GM18498 (cell line): ENCODE measurements at regions not wholly inside any gene's neighbourhood (a gene's known extent, or its start where the extent isn't known, plus 50 kb on each side); places are given as distances from the start of the nearest gene placed in this dataset.
"Not testable (repeated sequence)": the region's sequence is repeated elsewhere in the genome, so short reads cannot be mapped to it uniquely, and the experiment has no call there.

Source experiments
- ATAC-seq: cut with Tn5 transposase; IDR thresholded peaks from one replicate; pipeline ENCODE4 v1.9.1; 2021; ENCODE audit warnings: mild to moderate bottlenecking, moderate library complexity; ENCODE audit not compliant: unreplicated experiment

DNA sequence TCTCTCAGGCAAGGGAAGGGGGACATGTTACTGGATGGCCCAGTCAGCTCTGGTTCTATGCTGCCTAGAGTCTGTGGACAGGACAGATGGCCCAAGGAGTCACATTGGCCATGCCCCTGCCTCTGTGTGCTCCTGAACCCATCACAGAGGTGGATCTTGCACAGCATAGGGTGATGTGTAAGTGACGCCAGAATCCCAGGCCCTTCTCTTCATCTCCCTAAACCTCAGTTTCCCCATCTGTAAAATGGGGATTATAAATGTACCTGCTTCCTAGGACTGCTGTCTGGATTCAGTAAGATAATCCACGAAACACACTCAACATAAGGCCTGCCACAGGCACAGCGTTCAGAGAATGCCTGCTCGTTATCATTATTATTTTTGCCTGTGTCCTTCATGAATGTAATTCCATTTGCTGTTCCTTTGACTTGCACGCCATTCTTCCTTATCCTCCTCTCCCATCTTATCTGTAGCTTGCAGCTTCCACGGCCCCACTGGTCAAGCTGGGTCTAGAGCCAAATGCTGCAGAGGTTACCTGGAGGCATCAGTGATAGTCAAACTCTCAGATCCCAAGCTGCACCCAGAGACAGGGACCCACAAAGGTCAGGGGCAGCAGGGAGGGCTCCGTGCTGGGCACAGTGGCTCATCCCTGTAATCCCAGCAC lies 207.0 kb downstream of the MN1 start:
- ATAC-seq: no peak

DNA sequence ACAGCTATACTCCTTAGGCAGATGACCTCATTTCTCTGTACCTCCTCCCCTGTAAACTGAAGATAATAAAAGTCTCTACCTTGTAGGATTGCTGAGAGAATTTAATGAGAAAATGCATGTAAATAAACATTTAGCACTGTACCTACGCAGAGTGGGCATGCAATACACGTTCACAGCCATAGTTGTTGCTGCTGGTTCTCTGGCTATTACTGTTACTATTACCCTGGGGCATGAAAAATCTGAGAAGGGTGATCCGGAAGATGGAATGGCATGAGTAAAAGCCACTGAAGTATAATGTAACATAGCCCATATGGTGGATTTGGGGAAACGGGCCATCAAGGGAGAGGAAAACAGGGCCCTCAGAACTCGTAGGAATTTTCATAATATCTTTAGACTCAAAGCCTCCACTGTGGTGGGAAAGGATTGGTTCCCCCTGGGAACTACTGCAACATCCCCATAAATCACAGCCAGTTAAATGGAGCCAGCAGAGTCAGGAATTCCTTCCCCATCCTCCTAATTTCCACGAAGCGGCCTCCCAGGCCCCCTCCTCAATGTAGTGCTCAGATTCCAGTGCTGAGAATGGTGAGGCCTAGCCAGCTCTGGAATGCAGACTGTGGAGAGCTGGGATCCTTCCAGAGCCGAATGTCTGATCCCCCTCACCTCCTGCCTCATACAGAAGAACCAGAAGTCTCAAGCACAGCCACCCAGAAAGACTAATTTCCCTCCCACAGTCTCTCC lies 205.3 kb downstream of the MN1 start:
- ATAC-seq: no peak

DNA sequence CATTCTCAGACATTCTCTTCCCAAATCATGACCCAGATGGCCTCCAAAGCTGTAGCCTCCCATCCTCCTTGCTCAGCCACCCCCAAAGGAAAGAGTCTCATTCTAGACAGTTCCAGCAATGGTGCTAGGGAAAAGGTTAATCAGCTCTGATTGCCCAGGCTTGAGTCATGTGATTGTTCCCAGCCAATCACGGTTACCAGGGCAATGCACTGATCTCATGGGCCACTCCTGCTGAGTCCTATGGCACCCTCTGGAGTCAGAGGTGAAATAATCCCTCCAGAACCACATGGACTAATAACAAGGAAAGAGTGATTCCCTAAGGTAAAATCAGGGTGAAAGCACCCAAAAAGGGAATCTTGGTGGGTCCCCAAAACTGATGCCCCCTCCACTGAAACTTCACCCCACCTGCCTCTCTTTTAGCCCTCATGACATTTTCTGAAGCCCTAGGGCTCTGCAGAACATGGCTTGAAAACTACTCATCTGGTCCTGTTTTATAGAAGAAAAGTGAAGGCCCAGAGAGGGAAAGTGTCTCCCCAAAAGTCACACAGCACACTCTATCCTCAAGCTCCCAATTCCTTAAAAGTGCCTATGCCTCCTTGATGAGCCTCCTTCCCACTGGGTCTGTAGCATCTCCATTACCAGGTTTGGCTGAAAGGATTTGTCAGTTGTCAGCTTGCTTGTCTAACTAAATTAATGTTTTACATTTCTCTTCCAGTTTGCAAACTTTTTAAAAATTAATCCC lies 203.7 kb downstream of the MN1 start:
- no peak for ATAC-seq

DNA sequence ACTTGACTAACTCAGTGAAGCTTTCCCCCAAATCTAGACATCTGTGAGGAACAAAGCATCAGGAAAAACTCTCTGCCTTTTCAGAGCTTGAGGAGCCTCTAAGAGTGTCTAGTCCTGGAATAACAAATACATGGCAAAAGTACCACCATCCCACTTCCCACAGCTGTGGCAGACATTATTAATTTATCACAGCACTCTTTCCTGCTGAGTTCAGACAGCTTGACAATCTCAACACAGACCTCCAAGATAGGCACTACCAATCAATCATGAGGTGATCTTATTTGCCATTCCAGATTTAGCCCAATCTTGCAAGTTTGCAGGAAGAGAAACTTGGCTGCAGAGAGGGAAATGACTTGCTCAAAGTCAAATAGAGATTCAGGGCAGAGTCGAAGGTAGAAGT lies 202.8 kb downstream of the MN1 start:
- ATAC-seq: no peak

DNA sequence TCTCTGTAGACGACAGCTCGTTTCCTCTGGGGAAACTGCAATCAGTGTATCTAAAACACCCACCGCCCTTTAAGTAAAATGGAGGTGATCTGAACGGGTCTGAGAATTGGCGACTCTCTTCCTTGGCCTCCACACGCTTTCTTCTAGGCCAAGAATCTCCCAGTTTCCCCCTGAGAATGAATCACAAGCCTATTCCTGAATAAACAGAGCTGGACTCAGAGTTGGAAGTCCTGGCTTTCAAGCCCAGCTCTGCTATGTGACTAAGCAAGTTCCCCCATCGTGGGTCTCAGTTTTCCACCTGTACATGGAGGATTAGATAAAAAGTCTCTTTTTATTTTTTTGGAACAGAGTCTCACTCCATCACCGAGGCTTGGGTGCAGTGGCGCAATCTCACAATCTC lies 200.4 kb downstream of the MN1 start:
- no peak for ATAC-seq

DNA sequence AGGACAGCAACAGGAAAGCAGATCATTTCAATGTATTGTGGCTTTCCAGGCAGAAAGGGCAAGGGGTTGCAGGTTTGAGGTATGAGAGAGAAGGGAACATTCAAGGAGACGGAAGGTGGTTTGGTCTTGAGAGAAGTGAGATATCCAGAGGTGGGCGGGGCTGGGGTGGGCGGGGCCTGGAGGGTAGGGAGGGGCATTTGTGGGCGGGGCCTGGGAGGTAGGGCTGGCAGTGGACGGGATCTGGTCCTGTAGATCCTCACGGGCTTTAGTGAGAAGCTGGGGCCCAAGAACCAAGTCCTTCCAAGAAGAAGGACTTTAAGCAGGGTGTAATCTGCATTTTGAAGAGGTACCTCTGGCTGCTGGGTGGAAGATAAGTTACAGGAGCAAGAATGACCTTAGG lies 199.2 kb downstream of the MN1 start:
- no peak for ATAC-seq

DNA sequence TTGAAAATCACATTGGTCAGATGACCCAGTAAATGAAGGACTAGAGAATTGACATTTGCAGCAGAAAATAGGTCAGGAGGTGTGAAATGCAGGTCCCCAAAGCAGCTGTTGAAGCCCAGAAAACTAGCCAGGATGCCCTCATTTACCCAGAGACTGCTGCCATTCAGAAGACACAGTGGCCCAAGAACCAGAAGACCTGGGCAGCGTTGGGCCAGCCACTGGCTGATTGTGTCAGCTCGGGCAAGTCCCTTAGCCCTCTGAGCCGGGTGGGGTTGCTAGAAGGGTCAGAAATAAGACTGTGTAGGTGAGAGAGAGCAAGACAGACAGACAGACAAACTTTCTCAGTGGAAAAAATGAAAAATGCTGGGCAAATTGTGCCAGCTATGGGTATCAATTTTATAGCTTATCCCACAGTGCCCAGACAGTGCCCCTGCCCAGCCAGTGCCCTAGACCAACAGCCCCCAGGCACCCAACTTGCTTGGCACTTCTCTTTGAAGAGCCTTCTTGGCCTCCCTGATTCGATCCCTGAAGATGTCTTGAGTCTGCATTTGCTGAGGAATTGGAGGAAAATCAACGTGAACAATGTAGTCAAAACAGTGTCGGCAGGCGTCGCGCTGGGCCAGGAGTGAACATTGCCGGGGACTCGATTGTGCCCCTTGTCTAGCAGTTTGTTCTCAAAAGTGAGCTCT lies 198.3 kb downstream of the MN1 start:
- ATAC-seq: no peak

DNA sequence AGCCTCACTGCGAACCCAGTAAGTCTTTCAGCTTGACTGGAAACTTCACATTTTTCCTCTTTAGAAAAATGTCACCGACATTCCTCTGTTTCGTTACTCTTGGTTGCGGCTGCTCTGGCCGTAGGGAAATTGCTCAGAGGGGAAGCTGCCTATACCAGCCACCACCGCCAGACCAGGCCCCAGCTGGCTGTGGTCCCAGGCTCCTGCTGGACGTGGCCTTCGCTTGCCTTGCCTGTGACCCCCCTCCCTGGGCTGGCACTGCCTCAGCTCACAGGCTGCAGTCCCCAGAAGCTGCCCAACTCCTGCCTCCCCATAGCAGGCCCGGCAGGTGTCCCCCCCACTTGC lies 197.8 kb downstream of the MN1 start:
- no peak for ATAC-seq

DNA sequence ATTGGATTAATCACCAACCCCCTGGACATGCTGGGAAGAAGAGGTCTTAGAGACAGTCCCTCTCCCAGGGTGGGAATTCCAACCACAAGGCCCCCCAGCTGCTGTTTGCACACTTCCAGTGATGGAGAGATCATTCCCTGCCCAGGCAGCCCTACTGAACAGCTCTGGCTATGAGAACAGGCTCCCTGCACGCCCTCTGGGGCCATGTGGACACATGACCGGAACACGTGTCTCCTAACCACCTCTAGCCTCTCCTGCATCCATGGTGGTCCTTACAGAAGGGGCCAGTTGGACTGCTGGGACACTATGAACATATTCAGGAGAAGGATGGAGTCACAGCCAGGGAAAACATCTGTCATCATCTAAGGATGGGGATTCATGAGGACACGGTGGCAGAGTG lies 196.2 kb downstream of the MN1 start:
- ATAC-seq: no peak

DNA sequence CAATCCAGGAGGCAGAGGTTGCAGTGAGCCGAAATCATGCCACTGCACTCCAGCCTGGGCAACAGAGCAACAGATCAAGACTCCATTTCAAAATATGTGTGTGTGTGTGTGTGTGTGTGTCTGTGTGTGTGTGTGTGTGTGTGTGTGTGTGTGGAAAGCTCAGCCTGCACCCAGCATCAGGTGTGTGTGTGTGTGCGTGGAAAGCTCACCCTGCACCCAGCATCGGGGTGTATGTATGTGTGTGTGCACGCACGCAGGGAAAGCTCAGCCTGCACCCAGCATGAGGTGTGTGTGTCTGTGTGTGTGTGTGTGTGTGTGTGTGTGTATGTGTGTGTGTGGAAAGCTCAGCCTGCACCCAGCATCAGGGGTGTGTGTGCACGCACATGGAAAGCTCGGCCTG lies 193.8 kb downstream of the MN1 start:
- not testable (repeated sequence) for ATAC-seq

DNA sequence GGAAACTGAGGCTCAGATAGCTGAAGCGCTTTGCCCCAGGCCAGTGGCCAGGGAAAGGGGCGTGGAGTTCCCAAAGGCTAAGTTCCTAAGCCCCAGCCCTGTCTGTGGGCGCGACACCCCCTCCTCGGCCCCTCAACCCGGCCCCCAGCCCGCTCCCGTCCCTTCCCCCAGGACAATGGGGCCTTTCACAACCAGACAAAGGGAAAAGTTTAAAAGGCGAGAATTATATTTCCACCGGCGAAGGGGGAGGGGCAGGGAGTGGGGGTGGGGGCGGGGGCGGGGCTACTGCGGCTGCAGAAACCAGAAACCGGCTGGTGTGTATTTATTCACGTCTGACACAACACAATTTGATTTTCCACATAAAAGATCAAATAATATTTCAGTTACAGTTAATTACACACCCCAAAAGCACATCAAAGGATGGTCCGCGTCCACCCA lies 192.1 kb downstream of the MN1 start:
- no peak for ATAC-seq

DNA sequence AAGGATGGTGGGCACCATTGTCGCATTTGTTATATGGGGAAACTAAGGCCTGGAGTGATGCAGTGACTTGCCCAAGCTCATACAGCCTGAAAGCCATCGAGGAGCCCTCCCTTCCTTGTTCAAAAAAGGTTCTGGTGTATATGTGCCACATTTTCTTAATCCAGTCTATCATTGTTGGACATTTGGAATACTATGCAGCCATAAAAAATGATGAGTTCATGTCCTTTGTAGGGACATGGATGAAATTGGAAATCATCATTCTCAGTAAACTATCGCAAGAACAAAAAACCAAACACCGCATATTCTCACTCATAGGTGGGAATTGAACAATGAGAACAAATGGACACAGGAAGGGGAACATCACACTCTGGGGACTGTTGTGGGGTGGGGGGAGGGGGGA lies 191.4 kb downstream of the MN1 start:
- not testable (repeated sequence) for ATAC-seq

DNA sequence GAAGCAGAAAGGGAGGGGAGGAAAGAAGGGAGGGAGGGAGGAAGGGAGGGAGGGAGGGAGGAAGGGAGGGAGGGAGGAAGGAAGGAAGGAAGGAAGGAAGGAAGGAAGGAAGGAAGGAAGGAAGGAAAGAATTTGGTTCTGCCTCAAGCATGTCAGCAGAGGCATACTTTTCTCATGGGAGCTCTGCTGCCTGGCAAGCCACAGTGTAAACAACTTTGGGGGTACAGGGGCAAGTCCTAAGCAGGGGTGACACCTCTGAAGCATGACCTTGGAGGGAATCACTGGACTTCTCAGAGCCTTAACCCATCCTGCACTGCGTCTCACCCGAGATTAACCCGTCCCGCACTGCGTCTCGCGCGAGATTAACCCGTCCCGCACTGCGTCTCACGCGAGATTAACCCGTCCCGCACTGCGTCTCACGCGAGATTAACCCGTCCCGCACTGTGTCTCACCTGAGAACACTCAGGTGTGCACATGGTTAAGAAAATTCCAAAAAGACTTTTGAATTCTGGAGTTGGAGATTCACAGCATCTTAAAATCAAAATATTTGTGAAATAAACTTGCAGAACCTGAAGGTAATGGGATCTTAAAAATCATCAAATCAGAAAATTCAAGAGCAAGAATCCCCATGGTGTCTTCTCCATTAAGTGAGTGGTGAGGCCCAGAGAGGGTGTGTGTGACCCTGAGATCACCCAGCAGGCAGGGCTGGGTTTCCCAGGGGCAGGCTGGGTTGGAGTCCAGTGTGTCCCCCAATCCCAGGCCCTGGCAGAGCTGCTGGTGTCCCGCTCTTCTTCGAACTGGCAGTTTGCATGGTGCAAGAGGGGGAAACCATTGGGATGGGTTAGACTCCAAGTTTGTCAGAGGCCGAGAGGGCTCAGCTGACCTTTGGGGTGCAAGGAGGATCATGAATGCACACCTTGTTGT lies 190.4 kb downstream of the MN1 start:
- no peak for ATAC-seq

DNA sequence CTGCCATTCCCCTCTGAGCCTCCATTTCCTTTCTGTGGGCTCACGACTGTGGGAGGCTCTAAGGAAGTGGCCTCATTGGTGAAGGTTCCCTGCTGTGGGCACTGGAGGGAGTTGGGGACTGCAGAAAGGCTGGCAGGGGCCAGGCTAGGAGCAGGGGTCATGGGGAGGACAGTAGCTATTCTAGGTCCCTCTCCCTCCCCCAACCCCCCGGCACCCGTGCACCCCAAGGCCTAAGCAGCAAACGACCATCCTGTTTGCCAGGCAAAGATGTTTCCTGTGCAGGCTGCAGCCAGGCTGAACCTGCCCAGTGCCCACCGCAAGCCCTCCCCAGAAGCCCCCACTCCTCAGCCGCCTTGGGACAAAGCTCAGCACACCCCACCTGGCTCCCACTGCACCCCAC lies 189.4 kb downstream of the MN1 start:
- ATAC-seq: no peak

DNA sequence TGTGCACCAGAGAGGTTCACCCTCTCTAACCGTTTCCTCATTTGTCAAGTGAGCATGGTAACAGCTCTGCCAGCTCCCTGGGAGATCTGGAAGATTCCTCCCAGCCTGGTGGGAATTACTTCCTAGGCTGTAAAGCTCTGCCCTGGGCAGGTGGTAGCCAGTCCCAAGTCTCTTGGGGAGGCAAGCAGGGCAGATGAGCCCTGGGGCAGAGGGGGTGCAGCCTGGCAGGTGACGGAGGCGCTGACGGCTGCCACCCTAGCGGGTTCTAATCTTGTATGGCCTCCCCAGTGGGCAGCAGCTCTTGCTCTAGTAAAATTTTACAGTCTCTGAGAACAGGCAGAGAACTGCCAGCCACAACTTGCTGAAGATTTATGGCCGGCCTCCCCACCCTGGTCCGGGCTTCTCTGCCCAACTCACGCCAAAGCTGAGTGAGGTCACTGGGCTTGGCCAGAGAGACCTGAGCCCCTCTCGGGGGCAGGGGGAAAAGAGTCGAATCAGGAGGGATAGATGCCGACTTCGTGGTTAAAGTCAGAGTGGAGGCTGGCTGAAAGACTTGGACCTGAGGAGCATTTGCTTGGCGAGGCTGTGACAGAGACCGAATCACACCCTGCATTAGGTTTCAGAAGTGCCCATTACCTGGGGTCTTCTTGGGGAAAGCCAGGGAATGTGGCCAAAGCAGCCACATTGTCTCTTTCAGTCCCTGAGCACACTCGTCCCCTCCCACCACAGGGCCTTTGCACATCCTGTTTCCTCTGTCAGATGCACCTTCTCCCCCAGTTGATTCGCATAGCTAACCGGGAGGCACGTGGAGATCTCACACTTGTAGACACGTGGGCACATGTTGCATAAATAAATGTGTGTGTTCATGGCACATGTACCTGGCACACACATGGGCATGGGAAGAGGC lies 188.2 kb downstream of the MN1 start:
- no peak for ATAC-seq

DNA sequence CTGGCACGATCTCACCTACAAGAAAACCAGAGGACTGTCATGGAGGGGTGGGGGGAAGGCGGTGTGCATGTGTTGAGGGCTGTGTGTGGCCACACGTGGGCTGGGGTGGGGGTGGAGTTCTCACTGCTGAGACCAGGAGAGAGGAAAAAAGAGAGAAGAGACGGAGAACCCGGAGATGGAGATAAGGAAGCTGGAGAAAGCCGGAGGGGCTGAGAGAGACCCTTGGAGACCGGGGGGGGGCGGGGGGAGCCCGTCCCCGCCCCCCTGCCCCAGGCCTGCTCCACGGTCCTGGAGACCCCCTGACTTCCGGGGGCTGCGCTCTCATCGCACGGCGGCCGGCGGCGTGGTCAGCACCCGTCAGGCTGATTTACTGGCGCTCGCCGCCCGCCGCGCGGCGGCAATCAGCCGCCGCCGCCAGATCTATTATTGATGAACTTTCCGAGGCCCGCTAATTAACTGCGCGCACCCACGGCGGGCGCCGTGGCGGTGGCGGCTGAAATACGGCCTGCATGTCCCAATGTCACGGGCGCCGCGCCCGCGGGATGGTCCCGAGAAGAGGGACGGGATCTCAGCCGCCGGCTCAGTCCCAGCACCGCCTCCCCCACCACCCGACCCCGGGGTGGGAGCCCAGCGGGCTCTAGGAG lies 187.4 kb downstream of the MN1 start:
- ATAC-seq: no peak

DNA sequence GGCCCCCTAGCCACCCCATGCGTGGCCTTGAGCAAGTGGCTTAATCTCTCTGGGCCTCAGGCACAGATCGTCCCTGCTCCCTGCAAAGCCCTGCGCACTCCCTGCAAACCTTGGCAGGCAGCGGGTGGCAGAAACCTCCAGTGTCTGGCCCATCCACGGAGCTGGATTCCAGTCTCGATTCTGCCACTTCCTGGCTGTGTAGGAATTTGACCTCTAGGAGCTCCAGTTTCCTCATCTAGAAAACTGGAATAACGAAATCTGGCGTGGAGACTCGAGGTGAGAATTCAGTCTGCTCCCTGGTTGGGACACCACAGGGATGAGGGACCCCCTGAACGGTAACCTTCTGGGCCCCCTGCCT lies 186.9 kb downstream of the MN1 start:
- no peak for ATAC-seq

DNA sequence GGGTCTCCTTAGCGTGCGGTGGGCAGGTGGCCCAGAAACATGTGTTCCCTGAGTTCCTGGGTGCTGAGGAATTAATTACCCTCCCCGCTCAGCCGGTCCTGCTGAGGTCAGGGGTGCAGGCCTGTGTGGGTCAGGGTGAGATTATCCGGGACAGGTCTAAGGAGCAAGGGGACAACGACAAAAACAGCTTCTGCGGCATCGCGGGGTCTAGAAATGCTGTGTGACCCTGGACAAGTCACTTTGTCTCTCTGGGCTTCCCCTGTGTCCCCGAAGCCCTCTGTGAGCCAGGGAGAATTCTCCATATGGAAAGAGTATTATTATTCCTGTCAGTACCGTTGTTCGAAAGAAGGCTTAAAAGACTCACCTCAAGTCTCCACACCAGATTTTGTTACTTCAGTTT lies 186.1 kb downstream of the MN1 start:
- no peak for ATAC-seq

DNA sequence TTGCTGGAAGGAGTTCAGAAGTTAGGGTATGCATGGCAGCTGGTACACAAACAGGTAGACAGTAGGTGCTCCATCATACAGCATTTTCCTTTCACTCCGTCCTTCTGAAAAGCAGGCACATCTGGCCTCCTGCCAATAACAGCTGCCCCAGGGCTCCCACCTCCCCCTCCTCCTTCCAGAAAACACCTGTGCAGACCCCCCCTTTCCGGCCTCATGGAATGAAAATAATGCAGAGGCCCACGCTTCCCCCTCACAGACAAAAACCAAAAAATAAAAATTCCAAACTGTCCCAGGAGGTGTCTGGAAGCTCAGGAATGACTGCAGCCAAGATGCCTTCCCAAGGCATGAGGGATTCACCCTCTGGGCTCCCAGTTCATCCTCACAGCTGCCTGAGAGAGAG lies 185.5 kb downstream of the MN1 start:
- no peak for ATAC-seq
